GM21825 (cell line): ENCODE measurements at regions not wholly inside any gene's neighbourhood (a gene's known extent, or its start where the extent isn't known, plus 50 kb on each side); places are given as distances from the start of the nearest gene placed in this dataset.
"Not testable (repeated sequence)": the region's sequence is repeated elsewhere in the genome, so short reads cannot be mapped to it uniquely, and the experiment has no call there.

Source experiments
- ATAC-seq: cut with Tn5 transposase; IDR thresholded peaks from one replicate; pipeline ENCODE4 v1.9.1; 2021; ENCODE audit warnings: mild to moderate bottlenecking, moderate library complexity; ENCODE audit not compliant: unreplicated experiment

GRCh38 chr2:237195396-237196120 is 109.9 kb downstream of the COPS8 start:
- no peak for ATAC-seq

GRCh38 chr2:237196409-237196808 is 110.7 kb downstream of the COPS8 start:
- ATAC-seq, result no peak

- ATAC-seq, result no peak
Observed at GRCh38 chr2:237196866-237197618, 111.4 kb downstream of the COPS8 start.

GRCh38 chr2:237198164-237198855 is 112.6 kb downstream of the COPS8 start:
- no peak for ATAC-seq

- ATAC-seq, result no peak
Observed at GRCh38 chr2:237199082-237199481, 113.4 kb downstream of the COPS8 start.

GRCh38 chr2:237199577-237199976 is 113.9 kb downstream of the COPS8 start:
- no peak for ATAC-seq

GRCh38 chr2:237200462-237200861 is 114.8 kb downstream of the COPS8 start:
- no peak for ATAC-seq

- peak; percentile 61 for ATAC-seq
Observed at GRCh38 chr2:237201461-237202287, 116.0 kb downstream of the COPS8 start.

GRCh38 chr2:237202288-237203030 is 116.8 kb downstream of the COPS8 start:
- no peak for ATAC-seq

GRCh38 chr2:237205043-237205541 is 119.4 kb downstream of the COPS8 start:
- ATAC-seq, result no peak

GRCh38 chr2:237205561-237205971 is 119.9 kb downstream of the COPS8 start:
- no peak for ATAC-seq

GRCh38 chr2:237207646-237208045 is 122.0 kb downstream of the COPS8 start:
- ATAC-seq, result no peak

- no peak for ATAC-seq
Observed at GRCh38 chr2:237208373-237209260, 122.9 kb downstream of the COPS8 start.

GRCh38 chr2:237209885-237210284 is 124.2 kb downstream of the COPS8 start:
- no peak for ATAC-seq

GRCh38 chr2:237210297-237210696 is 124.6 kb downstream of the COPS8 start:
- ATAC-seq, result no peak

GRCh38 chr2:237210763-237211162 is 125.1 kb downstream of the COPS8 start:
- ATAC-seq, result no peak

GRCh38 chr2:237212356-237213279 is 126.9 kb downstream of the COPS8 start:
- ATAC-seq, result not testable (repeated sequence)
